ENCODE measurements at regions not wholly inside any gene's neighbourhood (a gene's known extent, or its start where the extent isn't known, plus 50 kb on each side); places are given as distances from the start of the nearest gene placed in this dataset.

DNA sequence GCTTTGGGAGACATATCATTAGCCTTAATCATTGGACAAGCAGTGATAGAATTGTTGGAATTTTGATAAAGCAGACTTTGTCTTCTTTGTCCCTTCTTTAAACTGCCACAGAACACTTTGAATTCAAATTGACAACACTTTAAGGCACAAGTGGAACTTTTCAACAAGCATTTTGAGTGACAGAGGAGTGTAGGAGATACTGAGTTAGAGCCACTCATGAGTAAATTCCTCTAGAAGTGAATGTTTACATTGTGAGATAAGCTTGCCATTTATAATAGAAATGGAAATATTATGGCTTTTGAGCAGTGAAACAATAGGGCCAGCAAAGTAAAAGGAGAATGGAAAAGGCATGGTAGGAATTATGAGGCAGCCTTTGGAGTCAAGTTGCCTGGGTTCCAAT is 515.8 kb downstream of the SLITRK6 start:
- no peaks in the 10 kb centered on the region for H3K9me3 ChIP-seq (ENCODE audit: insufficient read depth, low read depth, low read length)
- H3K4me3 Mint-ChIP-seq (ENCODE audit: unreplicated experiment), result no peak overlapping the region
- peaks cover 11% of the 10 kb centered on the region for H3K4me1 ChIP-seq (ENCODE audit: insufficient read depth, low read length)
- peaks cover 13% of the 10 kb centered on the region for H3K4me1 Mint-ChIP-seq (ENCODE audit: low read depth, unreplicated experiment)
- no peaks in the 10 kb centered on the region for H3K27me3 ChIP-seq (ENCODE audit: insufficient read depth, low read length)
- H3K4me2 ChIP-seq (ENCODE audit: low read length), result peak overlapping the region; percentile 37
- TF ChIP-seq, protein P1, sequence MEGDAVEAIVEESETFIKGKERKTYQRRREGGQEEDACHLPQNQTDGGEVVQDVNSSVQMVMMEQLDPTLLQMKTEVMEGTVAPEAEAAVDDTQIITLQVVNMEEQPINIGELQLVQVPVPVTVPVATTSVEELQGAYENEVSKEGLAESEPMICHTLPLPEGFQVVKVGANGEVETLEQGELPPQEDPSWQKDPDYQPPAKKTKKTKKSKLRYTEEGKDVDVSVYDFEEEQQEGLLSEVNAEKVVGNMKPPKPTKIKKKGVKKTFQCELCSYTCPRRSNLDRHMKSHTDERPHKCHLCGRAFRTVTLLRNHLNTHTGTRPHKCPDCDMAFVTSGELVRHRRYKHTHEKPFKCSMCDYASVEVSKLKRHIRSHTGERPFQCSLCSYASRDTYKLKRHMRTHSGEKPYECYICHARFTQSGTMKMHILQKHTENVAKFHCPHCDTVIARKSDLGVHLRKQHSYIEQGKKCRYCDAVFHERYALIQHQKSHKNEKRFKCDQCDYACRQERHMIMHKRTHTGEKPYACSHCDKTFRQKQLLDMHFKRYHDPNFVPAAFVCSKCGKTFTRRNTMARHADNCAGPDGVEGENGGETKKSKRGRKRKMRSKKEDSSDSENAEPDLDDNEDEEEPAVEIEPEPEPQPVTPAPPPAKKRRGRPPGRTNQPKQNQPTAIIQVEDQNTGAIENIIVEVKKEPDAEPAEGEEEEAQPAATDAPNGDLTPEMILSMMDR (IDR thresholded peaks at IDR 0.05; ENCODE audit: insufficient read depth, low read depth, low read length), result no peak
- no peak for TF ChIP-seq EZH2 (IDR thresholded peaks at IDR 0.05; ENCODE audit: insufficient read depth, low read length)
- no peaks in the 10 kb centered on the region for H3K9me3 Mint-ChIP-seq (ENCODE audit: unreplicated experiment)
- no peak overlapping the region for H3K27ac ChIP-seq (ENCODE audit: low read depth, low read length)
- H4K20me1 ChIP-seq (ENCODE audit: insufficient read depth, low read length), result no peaks in the 10 kb centered on the region
- H3K9ac ChIP-seq (ENCODE audit: low read length), result no peak overlapping the region
- no peak overlapping the region for H3K4me3 ChIP-seq (ENCODE audit: insufficient read depth, low read depth, low read length)
- H3K36me3 ChIP-seq (ENCODE audit: insufficient read depth, low read length), result no peaks in the 10 kb centered on the region
- H3K27me3 Mint-ChIP-seq (ENCODE audit: low read depth, unreplicated experiment), result no peaks in the 10 kb centered on the region
- peak overlapping the region; percentile 43 for H2AFZ ChIP-seq (ENCODE audit: low read depth, low read length)
- H3K79me2 ChIP-seq (ENCODE audit: insufficient read depth, low read length), result no peaks in the 10 kb centered on the region
- FAIRE-seq, result no peak
- H3K27ac Mint-ChIP-seq (ENCODE audit: unreplicated experiment), result peak overlapping the region; percentile 35
- DNase-seq (ENCODE audit: low read depth), result peak; percentile 16
- no peaks in the 10 kb centered on the region for H3K36me3 Mint-ChIP-seq (ENCODE audit: low read depth, unreplicated experiment)

DNA sequence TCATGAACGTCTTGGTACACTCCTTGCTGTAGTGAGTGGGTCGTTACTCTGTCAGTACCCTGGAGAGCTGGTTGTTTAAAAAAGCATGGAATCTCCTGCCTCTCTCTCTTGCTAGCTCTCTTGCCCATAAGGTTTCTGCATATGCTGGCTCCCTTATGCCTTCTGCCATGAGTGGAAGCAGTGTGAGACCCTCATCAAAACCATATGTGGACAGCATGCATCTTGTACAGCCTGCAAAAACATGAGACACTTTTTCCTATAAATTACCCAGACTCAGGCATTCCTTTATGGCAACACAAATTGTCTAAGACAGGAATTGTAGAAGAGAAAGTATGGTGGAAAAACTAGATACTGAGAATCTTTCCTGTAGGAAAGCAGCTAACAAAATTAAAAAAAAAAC is 516.3 kb downstream of the SLITRK6 start:
- no peaks in the 10 kb centered on the region for H3K27me3 ChIP-seq (ENCODE audit: insufficient read depth, low read length)
- Mint-ChIP-seq H3K36me3 (ENCODE audit: low read depth, unreplicated experiment) (no peaks in the 10 kb centered on the region), H3K9me3 (ENCODE audit: unreplicated experiment) (no peaks in the 10 kb centered on the region), H3K4me3 (ENCODE audit: unreplicated experiment) (no peak overlapping the region), H3K27ac (ENCODE audit: unreplicated experiment) (peak overlapping the region; percentile 35), H3K4me1 (ENCODE audit: low read depth, unreplicated experiment) (peaks cover 14% of the 10 kb centered on the region), H3K27me3 (ENCODE audit: low read depth, unreplicated experiment) (no peaks in the 10 kb centered on the region)
- no peaks in the 10 kb centered on the region for H3K79me2 ChIP-seq (ENCODE audit: insufficient read depth, low read length)
- no peak overlapping the region for H3K4me2 ChIP-seq (ENCODE audit: low read length)
- FAIRE-seq, result no peak
- H3K9me3 ChIP-seq (ENCODE audit: insufficient read depth, low read depth, low read length), result no peaks in the 10 kb centered on the region
- peaks cover 15% of the 10 kb centered on the region for H3K4me1 ChIP-seq (ENCODE audit: insufficient read depth, low read length)
- no peak for DNase-seq (ENCODE audit: low read depth)
- TF ChIP-seq EZH2 (IDR thresholded peaks at IDR 0.05; ENCODE audit: insufficient read depth, low read length), result no peak
- TF ChIP-seq, protein P1 (IDR thresholded peaks at IDR 0.05; ENCODE audit: insufficient read depth, low read depth, low read length), result no peak
- no peak overlapping the region for H3K27ac ChIP-seq (ENCODE audit: low read depth, low read length)
- no peak overlapping the region for H3K9ac ChIP-seq (ENCODE audit: low read length)
- no peak overlapping the region for H2AFZ ChIP-seq (ENCODE audit: low read depth, low read length)
- H4K20me1 ChIP-seq (ENCODE audit: insufficient read depth, low read length), result no peaks in the 10 kb centered on the region
- no peaks in the 10 kb centered on the region for H3K36me3 ChIP-seq (ENCODE audit: insufficient read depth, low read length)
- no peak overlapping the region for H3K4me3 ChIP-seq (ENCODE audit: insufficient read depth, low read depth, low read length)

DNA sequence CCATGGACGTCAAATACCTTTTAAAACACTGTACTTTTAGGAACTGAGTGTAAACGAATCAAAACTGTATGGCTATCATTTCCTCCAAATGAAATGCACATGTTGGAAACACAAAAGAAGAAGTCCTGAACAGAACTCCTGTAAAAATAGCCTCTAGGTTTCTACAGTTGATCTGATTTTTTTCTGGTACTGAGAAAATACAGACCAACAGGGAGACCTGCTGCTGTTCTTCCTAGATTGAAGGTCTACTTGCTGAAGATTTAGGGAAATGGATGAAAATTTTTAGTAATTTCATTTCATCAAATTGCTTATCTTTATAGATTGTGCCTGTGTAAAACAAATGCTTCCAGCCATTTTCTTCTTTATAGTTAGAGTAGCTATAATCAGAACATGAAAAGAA is 520.4 kb downstream of the SLITRK6 start:
- H2AFZ ChIP-seq (ENCODE audit: low read depth, low read length), result no peak overlapping the region
- no peaks in the 10 kb centered on the region for H3K79me2 ChIP-seq (ENCODE audit: insufficient read depth, low read length)
- no peak for DNase-seq (ENCODE audit: low read depth)
- H3K36me3 Mint-ChIP-seq (ENCODE audit: low read depth, unreplicated experiment), result no peaks in the 10 kb centered on the region
- no peaks in the 10 kb centered on the region for H3K27me3 ChIP-seq (ENCODE audit: insufficient read depth, low read length)
- no peaks in the 10 kb centered on the region for H3K9me3 Mint-ChIP-seq (ENCODE audit: unreplicated experiment)
- H3K9ac ChIP-seq (ENCODE audit: low read length), result no peak overlapping the region
- no peaks in the 10 kb centered on the region for H3K9me3 ChIP-seq (ENCODE audit: insufficient read depth, low read depth, low read length)
- H3K4me2 ChIP-seq (ENCODE audit: low read length), result no peak overlapping the region
- TF ChIP-seq, protein P1 (IDR thresholded peaks at IDR 0.05; ENCODE audit: insufficient read depth, low read depth, low read length), result no peak
- no peak for TF ChIP-seq EZH2 (IDR thresholded peaks at IDR 0.05; ENCODE audit: insufficient read depth, low read length)
- no peaks in the 10 kb centered on the region for H3K27me3 Mint-ChIP-seq (ENCODE audit: low read depth, unreplicated experiment)
- H4K20me1 ChIP-seq (ENCODE audit: insufficient read depth, low read length), result no peaks in the 10 kb centered on the region
- no peak overlapping the region for H3K4me3 ChIP-seq (ENCODE audit: insufficient read depth, low read depth, low read length)
- no peaks in the 10 kb centered on the region for H3K36me3 ChIP-seq (ENCODE audit: insufficient read depth, low read length)
- H3K4me1 Mint-ChIP-seq (ENCODE audit: low read depth, unreplicated experiment), result peaks cover 18% of the 10 kb centered on the region
- FAIRE-seq, result no peak
- H3K27ac ChIP-seq (ENCODE audit: low read depth, low read length), result no peak overlapping the region
- no peak overlapping the region for H3K4me3 Mint-ChIP-seq (ENCODE audit: unreplicated experiment)
- no peak overlapping the region for H3K27ac Mint-ChIP-seq (ENCODE audit: unreplicated experiment)
- H3K4me1 ChIP-seq (ENCODE audit: insufficient read depth, low read length), result peaks cover 21% of the 10 kb centered on the region

Measured in astrocyte (in vitro differentiated cells and primary cell).